ENCODE measurements at regions not wholly inside any gene's neighbourhood (a gene's known extent, or its start where the extent isn't known, plus 50 kb on each side); places are given as distances from the start of the nearest gene placed in this dataset.

- no peak overlapping the region for H3K27ac ChIP-seq
- TF ChIP-seq, protein P1, sequence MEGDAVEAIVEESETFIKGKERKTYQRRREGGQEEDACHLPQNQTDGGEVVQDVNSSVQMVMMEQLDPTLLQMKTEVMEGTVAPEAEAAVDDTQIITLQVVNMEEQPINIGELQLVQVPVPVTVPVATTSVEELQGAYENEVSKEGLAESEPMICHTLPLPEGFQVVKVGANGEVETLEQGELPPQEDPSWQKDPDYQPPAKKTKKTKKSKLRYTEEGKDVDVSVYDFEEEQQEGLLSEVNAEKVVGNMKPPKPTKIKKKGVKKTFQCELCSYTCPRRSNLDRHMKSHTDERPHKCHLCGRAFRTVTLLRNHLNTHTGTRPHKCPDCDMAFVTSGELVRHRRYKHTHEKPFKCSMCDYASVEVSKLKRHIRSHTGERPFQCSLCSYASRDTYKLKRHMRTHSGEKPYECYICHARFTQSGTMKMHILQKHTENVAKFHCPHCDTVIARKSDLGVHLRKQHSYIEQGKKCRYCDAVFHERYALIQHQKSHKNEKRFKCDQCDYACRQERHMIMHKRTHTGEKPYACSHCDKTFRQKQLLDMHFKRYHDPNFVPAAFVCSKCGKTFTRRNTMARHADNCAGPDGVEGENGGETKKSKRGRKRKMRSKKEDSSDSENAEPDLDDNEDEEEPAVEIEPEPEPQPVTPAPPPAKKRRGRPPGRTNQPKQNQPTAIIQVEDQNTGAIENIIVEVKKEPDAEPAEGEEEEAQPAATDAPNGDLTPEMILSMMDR (conservative IDR thresholded peaks at IDR 0.05) = no peak
Measured at GRCh38 chr19:32252333-32252669, 93.1 kb upstream of the ZNF507 start.

DNA sequence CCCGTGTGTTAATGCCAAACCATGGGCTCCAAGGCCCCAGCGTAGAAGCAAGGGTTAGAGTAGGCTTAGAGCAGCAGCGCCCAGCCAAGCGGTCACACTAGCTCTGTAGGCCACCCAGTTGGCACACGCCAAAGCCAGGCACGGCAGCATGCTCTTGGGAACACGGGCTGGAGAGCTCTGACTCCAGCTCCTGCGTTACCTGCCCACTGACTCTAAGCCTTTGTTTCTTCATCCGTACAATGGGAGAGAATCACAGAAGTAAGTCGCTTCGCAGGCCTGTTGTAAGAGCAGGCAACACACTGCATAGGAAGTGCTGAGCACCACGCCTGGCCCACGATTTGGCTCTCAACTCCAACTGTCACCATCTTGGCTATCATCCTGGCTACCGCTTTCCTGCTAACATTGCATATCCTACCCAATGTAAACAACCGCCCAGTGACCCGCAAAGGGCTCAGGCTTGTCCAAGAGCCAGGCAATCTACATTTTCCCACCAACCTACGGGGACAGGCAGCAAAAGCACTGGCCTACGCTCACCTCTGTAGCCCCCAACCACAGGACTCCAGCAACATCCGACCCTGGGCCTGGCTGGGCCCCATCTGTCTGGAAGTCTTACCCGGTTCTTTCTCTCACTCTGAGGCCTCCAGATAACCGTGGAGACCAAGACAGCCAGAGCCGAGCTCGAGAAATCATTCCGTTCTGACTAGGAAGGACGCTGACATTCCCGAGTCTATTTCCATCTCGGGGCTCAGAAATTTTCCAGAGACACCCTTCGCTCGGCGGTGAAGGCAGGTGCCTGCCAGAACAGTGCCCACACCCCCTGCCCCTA lies 91.5 kb upstream of the ZNF507 start:
- no peak overlapping the region for H3K27ac ChIP-seq
- TF ChIP-seq, protein P1 (conservative IDR thresholded peaks at IDR 0.05) = no peak

DNA sequence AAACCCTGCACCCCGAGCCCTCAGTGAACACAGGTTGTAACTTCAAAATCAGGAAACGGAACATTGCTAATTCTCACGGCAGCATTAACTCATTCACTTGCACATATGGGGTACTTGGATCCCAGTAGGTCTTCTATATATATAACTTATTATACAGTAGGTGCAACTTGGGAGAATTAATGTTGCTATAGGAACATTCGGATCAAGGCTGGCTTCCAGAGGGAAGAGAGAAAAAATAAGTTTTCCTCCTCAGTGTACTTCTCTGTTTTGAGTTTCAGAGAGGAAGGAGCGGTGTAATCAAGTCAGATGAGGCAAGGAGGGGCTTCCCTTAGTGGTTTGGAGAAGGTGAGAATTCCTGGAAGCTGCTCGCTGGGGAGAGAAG lies 90.9 kb upstream of the ZNF507 start:
- TF ChIP-seq, protein P1 (conservative IDR thresholded peaks at IDR 0.05) = no peak

DNA sequence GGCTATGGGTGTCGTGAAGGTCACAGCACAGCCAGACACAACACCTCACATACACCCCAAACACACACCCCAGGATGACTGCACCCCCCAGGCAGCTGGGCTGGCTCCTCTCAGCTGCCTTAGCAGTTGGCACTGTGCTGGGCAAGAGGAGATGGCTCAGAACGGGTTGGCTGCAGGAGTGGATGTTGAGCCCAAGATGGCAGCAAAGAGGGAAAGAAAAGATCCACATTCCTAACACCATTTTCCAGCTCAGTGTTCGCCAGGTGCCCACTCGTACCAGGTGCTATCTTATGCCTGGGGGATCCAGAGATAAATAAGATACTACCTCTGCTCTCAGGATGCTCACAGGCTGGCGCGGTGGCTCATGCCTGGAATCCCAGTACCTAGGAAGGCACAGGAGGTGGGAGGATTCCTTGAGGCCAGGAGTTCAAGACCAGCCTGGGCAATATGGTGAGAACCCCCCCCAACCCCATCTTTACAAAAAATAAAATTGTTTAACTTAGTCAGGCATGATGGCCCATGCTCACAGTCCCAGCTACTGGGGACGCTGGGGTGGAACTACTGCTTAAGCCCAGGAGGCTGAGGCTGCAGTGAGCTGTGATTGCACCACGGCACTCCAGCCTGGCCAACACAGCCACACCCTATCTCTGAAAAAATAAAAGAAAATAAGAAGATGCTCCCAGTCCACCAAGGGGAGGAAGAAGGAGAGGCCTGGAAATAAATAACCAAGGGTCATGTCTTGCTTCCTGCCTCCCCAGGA lies 89.7 kb upstream of the ZNF507 start:
- TF ChIP-seq, protein P1 (conservative IDR thresholded peaks at IDR 0.05) = no peak
- H3K27ac ChIP-seq = no peak overlapping the region

More for the DNA sequence above, 90.9 kb upstream of the ZNF507 start:
- no peak overlapping the region for H3K27ac ChIP-seq

GRCh38 chr19:32256341-32256975 lies 89.0 kb upstream of the ZNF507 start:
- H3K27ac ChIP-seq = no peak overlapping the region
- TF ChIP-seq, protein P1 (conservative IDR thresholded peaks at IDR 0.05) = no peak

DNA sequence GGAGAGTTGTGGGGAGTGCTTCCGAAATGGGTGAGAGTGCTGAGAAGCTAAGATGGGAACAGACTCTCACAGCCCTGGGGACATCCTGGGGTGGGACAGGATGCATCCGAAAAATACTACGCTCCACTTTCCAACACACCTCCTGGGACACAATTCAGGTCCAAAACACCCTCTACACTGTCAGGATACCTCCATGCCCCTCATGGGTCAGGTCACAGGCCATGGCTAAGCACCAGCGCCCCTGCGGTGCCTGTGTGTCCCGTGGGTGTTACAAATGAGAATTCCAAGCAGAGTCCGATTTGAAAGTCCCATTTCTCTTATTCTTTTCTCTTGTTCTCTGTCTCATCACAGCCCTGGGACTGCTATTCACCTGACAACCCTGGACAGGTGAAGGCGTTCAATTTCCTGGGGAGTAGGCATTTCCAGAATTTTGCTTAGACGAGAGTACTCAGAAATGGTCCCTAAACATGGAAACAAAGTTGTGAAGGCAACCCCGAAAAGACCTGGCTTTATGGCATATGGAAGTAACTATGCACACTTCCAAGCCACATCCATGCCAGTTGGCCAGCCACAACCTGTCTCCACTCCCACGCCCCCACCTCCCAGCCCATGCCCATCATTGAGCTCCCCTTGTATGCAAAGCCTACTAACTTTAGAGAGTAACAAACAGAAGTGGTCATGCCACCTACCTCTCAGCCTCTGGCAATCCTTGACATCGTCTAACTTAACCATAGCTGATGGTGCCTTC lies 87.9 kb upstream of the ZNF507 start:
- TF ChIP-seq, protein P1 (conservative IDR thresholded peaks at IDR 0.05) = no peak
- H3K27ac ChIP-seq = no peak overlapping the region
